HG02981 (cell line): ENCODE measurements at regions not wholly inside any gene's neighbourhood (a gene's known extent, or its start where the extent isn't known, plus 50 kb on each side); places are given as distances from the start of the nearest gene placed in this dataset.

ENCODE experiments used
- ATAC-seq: cut with Tn5 transposase; IDR thresholded peaks from one replicate; pipeline ENCODE4 v1.9.1; 2021; ENCODE audit warnings: mild to moderate bottlenecking, moderate library complexity; ENCODE audit not compliant: unreplicated experiment

DNA sequence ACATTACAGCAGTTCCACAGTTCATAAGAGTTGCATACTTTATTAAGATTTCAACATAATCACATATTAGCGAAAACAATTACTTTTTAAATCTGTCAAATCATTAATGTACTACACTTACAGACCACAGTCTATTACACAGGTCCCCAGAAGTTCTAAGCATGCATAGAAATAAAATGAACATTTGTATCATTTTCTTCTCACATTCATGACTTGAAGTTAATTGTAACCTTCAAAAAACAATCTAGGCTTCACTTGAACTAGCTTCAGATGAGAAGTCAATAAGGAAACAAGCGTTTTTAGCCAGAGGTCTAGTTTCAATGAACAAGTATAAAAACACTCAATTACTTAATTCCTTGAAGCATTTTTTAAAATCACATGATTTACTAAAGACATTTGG lies 238.3 kb downstream of the HACE1 start:
- ATAC-seq = no peak

DNA sequence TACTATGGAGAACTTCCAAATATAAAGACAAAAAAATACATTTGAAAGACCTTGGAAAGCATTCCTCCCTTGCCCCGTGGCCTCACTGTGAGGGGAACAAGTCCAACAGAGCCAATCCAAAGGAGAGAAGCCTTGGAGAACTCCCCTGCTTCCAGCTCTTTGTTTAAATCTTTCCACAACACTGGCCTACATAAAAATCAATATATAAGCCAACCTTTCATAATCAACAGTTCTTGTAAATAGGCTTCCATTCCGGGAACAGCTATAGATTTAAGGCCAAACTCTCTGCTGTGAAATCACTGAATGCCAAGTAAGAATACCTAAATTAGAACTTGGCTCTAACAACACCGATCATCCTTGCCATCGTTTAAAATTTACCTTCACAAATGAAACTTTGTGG lies 242.1 kb downstream of the HACE1 start:
- ATAC-seq = no peak

DNA sequence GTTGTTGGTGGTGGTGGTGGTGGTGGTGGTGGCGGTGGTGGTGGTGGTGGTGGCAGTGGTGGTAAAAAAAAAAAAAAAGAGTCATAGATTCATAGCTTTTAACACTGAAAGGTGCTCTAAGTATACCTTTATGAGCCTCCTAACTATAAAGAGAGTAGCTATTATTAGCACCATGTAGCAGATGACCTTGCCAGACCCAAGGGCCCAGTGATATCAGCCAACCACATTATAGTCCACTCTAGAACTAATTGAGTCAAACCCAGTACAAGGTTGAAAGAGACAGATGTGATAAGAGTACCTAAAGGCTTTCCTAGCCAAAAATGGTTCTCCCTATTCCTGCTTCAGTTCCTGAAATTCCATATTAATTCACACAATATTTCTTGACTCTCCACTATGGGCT lies 245.3 kb downstream of the HACE1 start:
- ATAC-seq = no peak

DNA sequence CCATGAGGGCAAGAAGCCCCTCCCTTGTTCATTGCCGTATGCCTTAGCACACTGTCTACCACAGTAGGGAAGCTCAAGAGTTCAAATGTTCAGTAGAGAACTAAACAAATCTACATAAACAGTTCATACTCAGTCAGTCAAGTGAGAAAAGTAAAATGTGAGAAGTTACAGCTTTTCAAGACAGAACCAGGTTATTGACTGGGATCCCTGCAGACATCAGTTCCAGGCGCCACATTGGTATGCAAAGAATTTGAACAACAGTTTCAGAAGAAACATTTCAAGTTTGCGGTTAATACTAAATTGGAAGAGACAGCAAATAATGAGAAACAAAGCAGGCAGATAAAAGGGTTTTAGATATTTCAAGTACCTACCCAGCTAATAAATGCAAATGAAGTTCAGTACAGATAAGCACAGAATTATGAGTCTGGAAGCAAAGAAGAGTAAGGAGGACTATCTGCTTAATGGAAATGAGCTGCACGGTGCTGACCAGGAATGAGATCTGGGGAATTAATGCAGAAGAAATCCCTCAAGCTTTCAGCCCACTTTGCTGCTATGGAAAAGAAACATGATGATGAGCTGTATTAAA lies 246.2 kb downstream of the HACE1 start:
- no peak for ATAC-seq

DNA sequence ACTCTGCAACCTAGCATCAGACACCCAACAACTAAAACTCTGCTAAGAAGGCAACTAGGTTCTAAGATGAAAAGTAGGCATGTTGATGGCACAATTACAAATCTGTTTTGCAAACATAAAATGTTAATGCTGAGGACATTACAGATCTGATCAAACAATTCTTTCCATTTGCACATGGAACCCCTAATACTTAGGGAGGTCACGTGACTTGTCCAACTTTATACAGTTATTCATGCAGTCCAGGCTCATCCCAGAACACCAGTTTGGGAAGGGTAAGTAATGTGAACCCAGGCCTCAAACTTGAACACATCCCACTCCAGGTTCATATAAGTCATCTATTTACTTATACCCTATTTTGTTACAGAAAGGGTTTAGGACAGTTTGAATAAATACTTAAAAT lies 247.2 kb downstream of the HACE1 start:
- ATAC-seq = no peak

DNA sequence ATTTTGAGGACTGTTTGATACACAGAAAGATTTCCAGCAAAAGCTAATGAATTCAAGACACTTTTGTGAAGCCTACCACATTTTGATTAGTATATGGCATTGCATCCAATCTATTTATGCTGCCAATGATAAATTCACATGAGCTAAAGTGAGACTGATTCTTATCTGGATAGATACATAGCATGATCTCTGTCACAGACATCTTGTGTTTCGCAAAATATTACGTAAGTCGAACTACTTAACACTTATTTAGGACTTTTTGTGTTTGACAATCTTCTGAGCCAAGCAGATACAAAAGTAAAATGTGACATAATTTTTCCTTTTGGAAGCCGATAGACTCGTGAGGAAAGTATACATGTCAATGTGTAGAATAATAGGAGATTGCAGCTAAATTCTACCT lies 251.6 kb downstream of the HACE1 start:
- ATAC-seq = no peak

DNA sequence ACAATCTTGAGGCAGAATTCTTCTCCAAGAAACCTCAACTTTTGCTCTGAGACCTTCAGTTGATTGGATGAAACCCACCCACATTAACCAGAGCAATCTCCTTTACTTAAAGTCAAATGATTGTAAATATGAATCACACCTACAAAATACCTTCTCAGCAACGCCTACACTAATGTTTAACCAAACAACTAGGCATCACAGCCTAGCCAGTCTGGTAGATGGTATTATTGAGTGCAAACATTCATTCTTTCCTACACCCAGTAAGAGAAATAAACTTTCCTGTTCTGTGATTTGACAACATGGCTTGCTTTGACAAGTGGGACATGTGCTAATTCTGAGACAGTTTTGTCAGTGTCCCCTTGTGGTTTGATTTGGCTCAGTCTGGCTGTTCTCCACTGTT lies 252.2 kb downstream of the HACE1 start:
- no peak for ATAC-seq

DNA sequence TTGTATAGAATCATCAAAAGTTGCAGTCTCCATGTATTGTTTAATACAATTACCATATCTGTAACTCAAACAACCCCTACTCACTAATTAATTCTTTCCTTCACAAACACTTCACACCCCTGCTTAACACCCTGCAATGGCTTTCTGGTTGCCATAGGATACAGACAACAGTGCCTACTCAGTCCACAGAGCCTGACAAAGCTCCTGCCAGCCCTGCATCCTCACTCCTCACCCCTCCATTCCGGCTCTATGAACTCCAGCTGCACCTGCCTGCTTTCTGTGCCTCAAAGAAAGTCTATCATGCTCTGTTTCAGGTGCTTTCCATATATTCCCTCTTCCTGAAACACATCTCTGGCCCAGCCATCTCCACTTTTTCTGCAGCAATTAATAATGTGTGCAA lies 253.4 kb downstream of the HACE1 start:
- no peak for ATAC-seq

DNA sequence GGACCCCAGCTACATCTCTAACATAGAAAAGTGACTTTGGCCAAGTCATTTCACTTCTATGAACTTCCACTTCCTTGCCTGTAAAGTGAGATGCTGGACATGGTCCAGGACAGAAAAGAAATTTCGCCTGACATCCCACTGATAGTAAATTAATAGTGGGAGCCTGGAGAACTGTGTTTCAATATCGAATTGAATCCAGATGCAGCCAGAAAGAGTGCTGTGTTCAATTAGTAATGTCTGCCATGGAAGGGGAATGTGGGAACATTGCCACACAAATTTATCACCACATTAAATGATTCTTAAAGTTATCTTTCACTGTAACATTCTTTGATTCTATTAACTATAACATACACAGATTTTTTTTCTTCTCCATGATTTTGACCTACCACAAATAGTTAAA lies 255.0 kb downstream of the HACE1 start:
- no peak for ATAC-seq

DNA sequence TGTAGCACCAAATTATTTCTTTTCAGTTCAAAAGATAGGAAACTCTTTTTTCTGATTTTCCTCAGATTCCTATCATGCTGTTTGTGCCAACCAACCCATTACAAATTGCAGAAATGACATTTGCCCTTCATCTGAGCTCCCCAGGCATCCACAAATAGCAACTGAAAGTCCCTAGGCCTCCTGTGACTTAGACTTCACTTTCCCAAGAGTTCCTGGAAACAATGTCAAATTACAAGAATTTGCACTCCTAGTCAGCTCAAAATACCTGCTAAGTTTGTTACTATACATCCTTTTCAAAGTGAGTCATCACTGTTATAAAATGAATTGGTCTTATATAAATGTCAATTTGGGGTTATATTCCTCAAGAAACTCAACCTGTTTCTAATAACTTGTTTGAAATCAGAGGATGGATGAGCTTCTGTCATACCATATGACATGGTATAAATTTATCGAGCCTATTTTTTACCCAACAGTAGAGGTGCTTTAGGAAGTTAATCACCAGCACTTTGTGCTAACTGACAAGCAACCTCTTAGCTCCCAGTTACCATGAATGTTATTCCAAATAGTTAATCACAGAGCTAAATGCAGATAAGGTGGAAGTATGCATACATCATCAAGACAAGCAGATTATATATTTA lies 256.5 kb downstream of the HACE1 start:
- no peak for ATAC-seq

DNA sequence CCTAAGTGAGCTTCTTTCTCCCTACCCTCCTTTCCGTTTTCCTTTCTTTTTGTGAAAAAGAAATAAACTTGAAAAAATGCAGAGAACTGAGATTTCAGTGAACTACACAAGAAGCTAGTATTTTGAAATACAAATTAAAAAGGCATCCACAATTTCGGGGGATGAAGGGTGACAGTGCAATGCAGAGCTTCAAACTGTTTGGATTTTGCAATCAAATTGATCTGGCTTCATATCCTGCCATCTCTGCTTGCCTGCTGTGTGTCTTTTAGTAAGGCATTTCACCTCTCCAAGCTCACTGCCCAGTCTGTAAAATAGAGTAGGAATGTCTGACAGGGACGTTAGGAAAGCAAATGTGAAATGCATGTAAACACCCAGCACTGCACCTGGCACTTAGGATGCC lies 258.0 kb downstream of the HACE1 start:
- no peak for ATAC-seq

DNA sequence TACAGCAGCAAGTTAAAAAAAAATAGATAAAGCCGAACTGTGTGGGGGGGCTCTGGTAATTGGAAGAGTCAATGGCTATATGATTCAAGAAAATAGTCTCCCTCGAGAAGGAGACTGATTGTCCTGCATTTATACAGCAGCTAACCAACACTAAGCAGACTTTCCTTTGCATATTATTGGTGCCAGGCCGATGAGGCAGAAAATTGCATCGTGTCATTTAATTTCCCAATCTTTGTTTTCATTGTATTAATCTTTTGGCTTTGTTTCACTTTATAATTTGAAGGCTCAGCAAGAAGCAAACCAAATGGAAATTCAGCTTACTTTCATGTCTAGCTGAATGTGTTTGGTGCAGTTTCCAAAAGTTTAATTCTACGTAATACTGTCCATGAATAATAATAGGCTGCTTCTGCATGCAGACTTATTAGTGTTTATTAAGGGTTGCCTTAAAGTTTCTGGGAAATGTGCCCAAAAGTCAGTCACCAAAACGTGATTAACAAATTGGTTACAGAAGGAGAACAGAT lies 258.5 kb downstream of the HACE1 start:
- no peak for ATAC-seq

DNA sequence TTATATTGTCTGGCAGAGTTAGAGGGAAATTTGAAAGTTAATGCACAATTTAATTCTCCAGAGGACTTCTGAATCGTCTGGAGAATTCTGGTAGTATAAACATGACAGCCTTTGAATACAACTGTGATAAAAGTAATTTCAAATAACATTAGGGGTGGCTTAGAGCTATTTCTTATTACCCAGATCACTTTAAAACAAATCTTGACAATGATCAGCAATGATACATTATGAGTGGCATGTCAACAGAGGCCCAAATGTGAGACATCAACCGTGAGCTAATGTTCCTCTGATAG lies 259.1 kb downstream of the HACE1 start:
- no peak for ATAC-seq

DNA sequence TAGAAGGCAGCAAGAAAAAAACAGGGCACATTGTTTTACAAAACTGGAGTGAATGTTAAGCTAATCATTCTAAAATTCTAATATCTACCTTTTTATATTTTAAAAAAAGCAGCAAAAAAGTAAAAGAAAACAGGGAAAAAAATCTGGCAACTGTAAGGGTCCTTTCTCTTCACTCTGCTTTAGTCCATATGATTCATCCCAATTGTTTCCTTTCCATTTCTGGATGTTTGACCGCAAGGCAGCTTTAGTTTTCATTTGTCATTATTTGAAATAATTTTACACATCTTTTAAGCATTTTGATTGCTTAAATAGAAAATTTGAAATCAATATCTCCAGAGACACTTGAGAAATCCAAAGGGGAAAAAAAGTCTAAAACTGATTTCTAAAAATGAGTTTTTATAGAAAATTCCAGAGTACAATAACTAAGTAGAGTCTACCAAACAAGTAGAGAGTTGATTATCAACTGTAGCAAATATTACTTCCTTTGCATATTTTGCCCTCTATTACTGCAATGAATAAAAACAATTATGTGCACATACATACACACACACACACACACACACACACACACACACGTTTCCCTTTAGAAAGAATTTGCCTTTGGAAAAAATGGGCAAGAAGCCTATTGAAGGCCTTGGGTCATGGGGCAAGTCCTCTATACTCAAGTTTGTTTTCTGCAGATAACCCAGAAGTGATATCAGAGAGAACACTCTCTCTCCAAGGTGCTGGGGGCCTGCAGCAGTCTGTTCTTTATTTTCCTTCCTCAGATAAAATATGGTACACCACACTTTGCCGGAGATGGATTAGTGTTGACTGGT lies 259.7 kb downstream of the HACE1 start:
- ATAC-seq = no peak

DNA sequence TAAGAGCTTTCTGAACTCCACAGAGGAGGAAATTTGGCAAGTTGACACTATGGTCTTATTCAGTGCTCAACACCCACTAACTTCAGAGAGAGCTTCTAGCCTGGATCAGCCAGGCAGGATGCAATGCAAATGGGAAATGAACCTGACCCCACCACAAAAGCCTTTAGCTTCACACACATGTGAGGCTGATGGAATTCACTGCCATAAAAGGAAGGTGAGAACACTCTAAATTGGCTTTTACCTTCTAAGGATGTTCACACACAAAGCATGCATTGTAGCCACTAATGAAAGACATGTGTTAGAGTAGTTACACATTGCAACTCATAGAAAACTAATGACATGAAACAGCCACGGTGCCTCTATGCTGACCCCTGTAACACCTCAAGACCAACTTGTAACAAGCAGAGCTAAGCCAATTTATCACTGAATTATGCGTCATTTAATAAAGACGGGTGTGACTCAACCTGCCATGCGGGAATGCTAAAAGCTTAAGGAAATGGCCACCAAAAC lies 262.1 kb downstream of the HACE1 start:
- ATAC-seq = no peak

DNA sequence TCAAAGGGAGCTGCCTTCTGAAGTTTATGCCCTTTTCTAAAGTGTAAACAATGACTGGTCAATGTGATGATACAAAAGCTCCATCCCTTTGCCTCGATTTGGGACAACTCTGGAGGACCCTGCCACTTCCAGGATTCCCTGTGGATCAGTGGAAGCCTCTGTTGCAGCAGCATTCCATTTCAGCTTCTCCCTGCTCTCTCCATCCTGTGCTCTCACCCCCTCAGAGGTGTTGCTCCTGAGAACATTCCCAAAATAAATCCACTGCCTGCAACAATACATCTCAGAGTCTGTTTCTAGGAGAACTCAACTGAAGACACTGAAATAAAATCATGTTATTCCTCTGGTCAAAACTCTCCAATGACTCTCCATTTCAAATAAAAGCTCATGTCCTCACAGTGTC lies 263.6 kb downstream of the HACE1 start:
- ATAC-seq = no peak

DNA sequence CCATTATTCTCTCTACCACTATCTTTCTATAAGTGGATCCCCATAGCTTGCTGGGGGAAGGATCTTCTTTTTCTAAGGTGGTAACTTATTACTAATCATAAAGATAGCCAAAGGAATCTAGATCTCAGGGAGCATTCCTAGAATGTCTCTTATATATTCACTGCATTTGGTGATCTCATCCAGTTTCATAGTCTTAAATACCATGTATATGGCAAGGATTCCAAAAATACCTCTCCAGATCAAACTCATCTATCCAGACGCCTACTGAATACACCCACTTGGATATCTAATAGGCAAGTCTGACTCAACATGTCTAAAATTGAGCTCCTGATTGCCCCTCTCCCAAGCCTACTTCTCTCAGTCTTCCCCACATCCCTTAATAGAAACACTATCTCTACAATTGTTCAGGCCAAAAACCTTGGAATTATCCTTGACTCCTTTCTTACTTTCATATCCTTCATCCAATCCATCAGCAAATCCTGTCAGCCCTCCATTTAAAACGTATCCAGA lies 264.4 kb downstream of the HACE1 start:
- ATAC-seq = no peak

DNA sequence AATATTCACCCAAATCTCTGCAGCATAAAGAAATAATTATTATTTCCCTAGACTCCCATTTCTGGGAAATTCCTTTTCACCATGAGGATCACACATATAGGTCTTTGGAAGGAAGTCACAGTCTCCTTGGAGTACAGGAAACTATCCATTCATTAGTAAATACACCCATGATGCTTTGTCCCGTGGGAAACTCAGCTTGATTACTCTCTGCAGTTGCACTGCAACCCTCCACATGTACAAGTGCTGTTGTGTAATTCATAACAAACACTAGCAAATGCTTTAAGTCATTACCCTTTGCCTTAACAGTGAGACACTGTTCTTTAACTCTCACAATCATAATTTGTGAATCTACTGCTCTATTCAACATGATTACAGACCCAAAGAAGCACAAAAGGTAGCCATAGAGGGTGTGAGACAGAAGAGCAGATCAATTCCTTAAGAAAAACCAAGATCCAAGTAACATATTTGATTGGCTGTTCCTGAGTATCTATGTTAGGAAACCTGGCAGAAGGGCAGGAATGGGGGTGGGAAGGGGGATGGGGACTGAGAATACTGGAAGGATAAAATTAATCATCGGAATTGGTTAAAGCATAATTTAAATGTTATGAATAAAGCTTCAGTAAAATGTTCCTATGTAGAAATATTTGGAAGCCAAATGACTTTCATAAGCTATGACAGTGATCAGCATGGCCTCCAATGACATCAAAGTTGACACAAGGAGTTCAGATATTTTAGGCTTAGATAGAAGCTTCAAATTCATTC lies 268.0 kb downstream of the HACE1 start:
- ATAC-seq = no peak

DNA sequence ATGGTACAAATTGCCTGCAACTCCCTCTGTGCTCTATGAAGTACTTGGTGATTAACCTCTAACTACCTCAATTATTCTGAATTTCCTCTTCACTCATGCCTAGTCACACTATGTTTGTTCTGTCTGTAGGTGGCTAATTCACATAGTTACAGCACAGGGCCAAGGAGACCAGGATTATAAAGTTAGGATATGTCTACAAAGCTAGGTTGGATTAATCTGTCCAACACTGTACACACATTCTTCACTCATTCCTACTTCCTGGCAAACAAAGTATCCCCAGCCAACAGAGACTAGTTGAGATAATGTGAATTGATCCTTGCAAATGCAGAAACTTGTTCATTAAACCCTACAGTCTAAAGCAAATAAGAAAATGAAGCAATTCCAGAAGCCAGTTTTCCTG lies 269.8 kb downstream of the HACE1 start:
- ATAC-seq = no peak

DNA sequence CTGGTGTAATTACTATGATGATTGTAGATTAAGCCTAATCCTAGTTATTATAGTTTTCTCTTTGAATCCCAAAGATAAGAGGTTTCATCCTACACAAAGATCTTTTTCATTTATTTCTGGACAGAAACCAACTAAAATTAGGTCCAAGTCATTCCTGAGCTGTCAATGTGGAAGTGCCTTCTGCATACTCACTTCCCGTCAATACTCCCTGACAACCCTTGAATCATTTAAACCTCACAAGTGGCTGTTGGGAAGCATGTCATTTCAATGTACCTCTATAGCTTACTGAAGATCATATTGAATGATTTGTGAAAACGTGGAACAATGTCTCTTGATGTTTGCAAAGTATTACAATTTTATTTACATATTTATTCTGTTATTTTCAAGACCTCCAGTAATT lies 274.1 kb downstream of the HACE1 start:
- ATAC-seq = no peak

DNA sequence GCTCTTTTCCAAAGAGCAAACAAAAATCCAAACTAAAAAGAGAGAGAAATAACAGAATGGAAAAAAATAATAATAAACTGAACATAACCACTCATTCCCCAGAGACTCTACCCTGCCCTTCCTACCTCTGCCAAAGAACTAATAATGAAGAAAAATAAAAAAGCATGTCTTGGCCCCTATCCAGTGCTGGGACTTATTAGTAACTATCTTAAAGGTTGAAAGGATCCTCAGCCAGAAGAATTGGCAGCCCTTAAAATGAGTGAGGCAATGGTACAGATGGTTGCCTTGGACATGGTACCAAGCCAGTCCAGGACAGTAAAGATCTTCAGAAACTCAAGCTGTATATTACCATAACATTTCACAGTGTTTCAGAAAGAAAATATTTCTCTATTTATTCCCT lies 279.3 kb downstream of the HACE1 start:
- no peak for ATAC-seq
